Neural cell (in vitro differentiated cells): ENCODE measurements at regions not wholly inside any gene's neighbourhood (a gene's known extent, or its start where the extent isn't known, plus 50 kb on each side); places are given as distances from the start of the nearest gene placed in this dataset.

Source experiments
- H2AFZ ChIP-seq: fragments of 200-600, 300-800 bp; sonication (generic), shearing (Covaris generic); 2 replicates; pipeline ENCODE4 v1.6.0; 2014; ENCODE audit warnings: low read depth, mild to moderate bottlenecking, antibody characterized with exemption, low read length, moderate library complexity
- H3F3A ChIP-seq: fragments of 200-600 bp; shearing (Covaris generic); 2 replicates; pipeline ENCODE4 v1.6.1; 2016; ENCODE audit warnings: mild to moderate bottlenecking, moderate library complexity, mixed read lengths, antibody characterized with exemption, low read length; ENCODE audit not compliant: insufficient read depth, poor library complexity, severe bottlenecking
- H3K27ac ChIP-seq: fragments of 200-600, 300-800 bp; sonication (generic), shearing (Covaris generic); 2 replicates; pipeline ENCODE4 v1.5.1; 2014; ENCODE audit warnings: mild to moderate bottlenecking, low read length, moderate library complexity
- H3K27me3 ChIP-seq: fragments of 300-800, 200-600 bp; sonication (generic), shearing (Covaris generic); 2 replicates; pipeline ENCODE4 v1.6.0; 2014; ENCODE audit warnings: mild to moderate bottlenecking, low read depth, low read length, moderate library complexity; ENCODE audit not compliant: insufficient read depth
- H3K36me3 ChIP-seq: fragments of 300-800, 200-600 bp; sonication (generic), shearing (Covaris generic); 2 replicates; pipeline ENCODE4 v1.5.1; 2014; ENCODE audit warnings: mild to moderate bottlenecking, antibody characterized with exemption, low read length, moderate library complexity; ENCODE audit not compliant: insufficient read depth
- H3K4me2 ChIP-seq: fragments of 300-800, 200-600 bp; sonication (generic), shearing (Covaris generic); 2 replicates; pipeline ENCODE4 v1.6.0; 2014; ENCODE audit warnings: mild to moderate bottlenecking, low read length
- H3K4me3 ChIP-seq: fragments of 300-800, 200-600 bp; sonication (generic), shearing (Covaris generic); 2 replicates; pipeline ENCODE4 v1.5.1; 2014; ENCODE audit warnings: mild to moderate bottlenecking, low read length, moderate library complexity
- H3K79me2 ChIP-seq: fragments of 200-600 bp; shearing (Covaris generic); replicated peaks from 2 replicates; pipeline ENCODE4 v1.6.0; 2014; ENCODE audit warnings: mild to moderate bottlenecking, low read length, moderate library complexity; ENCODE audit not compliant: insufficient read depth
- H3K9ac ChIP-seq: fragments of 300-800, 200-600 bp; sonication (generic), shearing (Covaris generic); 2 replicates; pipeline ENCODE4 v1.6.1; 2016; ENCODE audit warnings: mild to moderate bottlenecking, low read length, mixed read lengths
- H3K9me2 ChIP-seq: fragments of 200-600 bp; shearing (Covaris generic); 2 replicates; pipeline ENCODE4 v1.6.1; 2016; ENCODE audit warnings: mild to moderate bottlenecking, low read length, mixed read lengths; ENCODE audit not compliant: insufficient read depth
- H3K9me3 ChIP-seq: fragments of 200-600, 300-800 bp; sonication (generic), shearing (Covaris generic); 2 replicates; pipeline ENCODE4 v1.6.1; 2016; ENCODE audit warnings: mild to moderate bottlenecking, mixed run types, low read length, moderate library complexity, mixed read lengths
- H4K20me1 ChIP-seq: fragments of 200-600 bp; shearing (Covaris generic); 2 replicates; pipeline ENCODE4 v1.6.1; 2016; ENCODE audit warnings: mild to moderate bottlenecking, mixed run types; ENCODE audit not compliant: insufficient read depth
- CTCF ChIP-seq: fragments of 450-650 bp; IDR thresholded peaks from 2 replicates; pipeline ENCODE4 v1.5.1; 2014; ENCODE audit warnings: antibody characterized with exemption, mild to moderate bottlenecking, moderate library complexity; ENCODE audit not compliant: poor library complexity, severe bottlenecking
- EP300 ChIP-seq: fragments of 450-650 bp; conservative IDR thresholded peaks from 2 replicates; pipeline ENCODE4 v1.6.1; 2014; ENCODE audit warnings: antibody characterized with exemption, mild to moderate bottlenecking, moderate library complexity; ENCODE audit not compliant: poor library complexity, severe bottlenecking
- EZH2 ChIP-seq: fragments of 200-600, 300-800 bp; shearing (Covaris generic), sonication (generic); IDR thresholded peaks from 2 replicates; pipeline ENCODE4 v1.6.1; 2014; ENCODE audit warnings: antibody characterized with exemption, low read length, borderline replicate concordance, mild to moderate bottlenecking; ENCODE audit not compliant: insufficient read depth, poor library complexity, severe bottlenecking
- MXI1 ChIP-seq: fragments of 450-650 bp; conservative IDR thresholded peaks from 2 replicates; pipeline ENCODE4 v1.6.1; 2014; ENCODE audit warnings: antibody characterized with exemption, mild to moderate bottlenecking; ENCODE audit not compliant: poor library complexity, severe bottlenecking
- POLR2AphosphoS5 ChIP-seq: IDR thresholded peaks from 2 replicates; pipeline ENCODE4 v1.6.1; 2012
- RAD21 ChIP-seq: fragments of 450-650 bp; conservative IDR thresholded peaks from 2 replicates; pipeline ENCODE4 v1.6.1; 2014; ENCODE audit warnings: antibody characterized with exemption, mild to moderate bottlenecking, moderate library complexity
- SMC3 ChIP-seq: fragments of 450-650 bp; conservative IDR thresholded peaks from 2 replicates; pipeline ENCODE4 v1.6.1; 2014; ENCODE audit warnings: antibody characterized with exemption, mild to moderate bottlenecking, moderate library complexity; ENCODE audit not compliant: poor library complexity
- TAF1 ChIP-seq: IDR thresholded peaks from 2 replicates; pipeline ENCODE4 v1.6.1; 2012; ENCODE audit warnings: low read depth
- TF ChIP-seq, protein P1 (sequence below): IDR thresholded peaks from 2 replicates; pipeline ENCODE4 v1.6.1; 2012; ENCODE audit warnings: borderline replicate concordance

GRCh38 chr3:164864454-164864853, 213.8 kb downstream of the SI start:
- Histone ChIP-seq H3F3A (no peaks in the 10 kb centered on the region), H3K27me3 (no peaks in the 10 kb centered on the region), H3K27ac (no peak overlapping the region), H3K4me3 (no peak overlapping the region), H3K79me2 (no peaks in the 10 kb centered on the region), H3K36me3 (no peaks in the 10 kb centered on the region), H3K9ac (no peak overlapping the region), H3K9me2 (no peaks in the 10 kb centered on the region), H2AFZ (no peak overlapping the region), H3K4me2 (no peak overlapping the region), H4K20me1 (no peaks in the 10 kb centered on the region), H3K9me3 (no peaks in the 10 kb centered on the region)
- TF ChIP-seq SMC3 (no peak), EZH2 (no peak), CTCF (no peak), EP300 (no peak), TAF1 (no peak), MXI1 (no peak)

DNA sequence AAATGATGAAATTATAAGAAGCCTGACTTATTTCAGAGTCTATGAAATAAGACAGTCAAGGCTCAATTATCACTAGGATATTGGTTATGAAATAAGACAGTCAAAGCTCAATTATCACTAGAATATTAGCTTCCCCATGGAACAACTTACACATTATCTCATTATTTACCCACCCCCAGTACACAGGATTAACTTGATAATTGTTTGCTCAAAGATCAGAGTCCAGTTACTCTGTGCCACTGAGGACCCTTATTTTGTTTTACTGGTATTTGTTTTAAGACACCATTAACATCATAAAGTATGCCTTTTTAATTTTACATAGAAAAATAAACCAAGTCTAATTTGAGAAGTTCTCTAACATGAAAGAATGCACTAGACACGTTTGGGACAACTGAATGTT, 225.4 kb downstream of the SI start:
- no peaks in the 10 kb centered on the region for H3F3A ChIP-seq
- no peaks in the 10 kb centered on the region for H3K9me3 ChIP-seq
- no peaks in the 10 kb centered on the region for H4K20me1 ChIP-seq
- no peak overlapping the region for H3K4me3 ChIP-seq
- no peak overlapping the region for H2AFZ ChIP-seq
- H3K27me3 ChIP-seq, result no peaks in the 10 kb centered on the region
- no peak overlapping the region for H3K9ac ChIP-seq
- H3K79me2 ChIP-seq, result no peaks in the 10 kb centered on the region
- no peak overlapping the region for H3K4me2 ChIP-seq
- no peaks in the 10 kb centered on the region for H3K36me3 ChIP-seq
- H3K27ac ChIP-seq, result no peak overlapping the region
- no peak for TF ChIP-seq EZH2
- no peaks in the 10 kb centered on the region for H3K9me2 ChIP-seq

DNA sequence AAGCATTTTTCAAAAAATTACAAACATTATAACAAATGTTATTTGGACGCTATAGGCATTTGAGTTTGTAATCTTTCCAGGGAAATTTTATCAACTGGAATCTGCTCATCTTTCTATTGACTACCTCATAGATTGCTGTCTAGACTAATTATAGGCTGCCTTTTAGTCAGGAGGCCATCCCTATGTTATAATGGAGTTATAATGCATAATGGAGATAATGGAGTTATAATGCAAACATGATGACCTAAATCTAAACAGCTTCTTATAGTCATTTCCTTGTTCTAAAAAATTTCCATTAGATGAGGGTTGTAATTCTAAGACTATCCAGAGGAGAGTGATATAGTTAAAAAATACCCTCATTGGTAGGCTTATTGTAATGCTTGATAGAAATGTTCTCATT, 226.4 kb downstream of the SI start:
- TF ChIP-seq SMC3 (no peak), CTCF (no peak), TAF1 (no peak), RAD21 (no peak), EP300 (no peak), MXI1 (no peak), EZH2 (no peak), POLR2AphosphoS5 (no peak)
- TF ChIP-seq, protein P1, sequence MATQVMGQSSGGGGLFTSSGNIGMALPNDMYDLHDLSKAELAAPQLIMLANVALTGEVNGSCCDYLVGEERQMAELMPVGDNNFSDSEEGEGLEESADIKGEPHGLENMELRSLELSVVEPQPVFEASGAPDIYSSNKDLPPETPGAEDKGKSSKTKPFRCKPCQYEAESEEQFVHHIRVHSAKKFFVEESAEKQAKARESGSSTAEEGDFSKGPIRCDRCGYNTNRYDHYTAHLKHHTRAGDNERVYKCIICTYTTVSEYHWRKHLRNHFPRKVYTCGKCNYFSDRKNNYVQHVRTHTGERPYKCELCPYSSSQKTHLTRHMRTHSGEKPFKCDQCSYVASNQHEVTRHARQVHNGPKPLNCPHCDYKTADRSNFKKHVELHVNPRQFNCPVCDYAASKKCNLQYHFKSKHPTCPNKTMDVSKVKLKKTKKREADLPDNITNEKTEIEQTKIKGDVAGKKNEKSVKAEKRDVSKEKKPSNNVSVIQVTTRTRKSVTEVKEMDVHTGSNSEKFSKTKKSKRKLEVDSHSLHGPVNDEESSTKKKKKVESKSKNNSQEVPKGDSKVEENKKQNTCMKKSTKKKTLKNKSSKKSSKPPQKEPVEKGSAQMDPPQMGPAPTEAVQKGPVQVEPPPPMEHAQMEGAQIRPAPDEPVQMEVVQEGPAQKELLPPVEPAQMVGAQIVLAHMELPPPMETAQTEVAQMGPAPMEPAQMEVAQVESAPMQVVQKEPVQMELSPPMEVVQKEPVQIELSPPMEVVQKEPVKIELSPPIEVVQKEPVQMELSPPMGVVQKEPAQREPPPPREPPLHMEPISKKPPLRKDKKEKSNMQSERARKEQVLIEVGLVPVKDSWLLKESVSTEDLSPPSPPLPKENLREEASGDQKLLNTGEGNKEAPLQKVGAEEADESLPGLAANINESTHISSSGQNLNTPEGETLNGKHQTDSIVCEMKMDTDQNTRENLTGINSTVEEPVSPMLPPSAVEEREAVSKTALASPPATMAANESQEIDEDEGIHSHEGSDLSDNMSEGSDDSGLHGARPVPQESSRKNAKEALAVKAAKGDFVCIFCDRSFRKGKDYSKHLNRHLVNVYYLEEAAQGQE, result no peak
- Histone ChIP-seq H3K79me2 (no peaks in the 10 kb centered on the region), H4K20me1 (no peaks in the 10 kb centered on the region), H3K4me3 (no peak overlapping the region), H3K9me3 (no peaks in the 10 kb centered on the region), H2AFZ (no peak overlapping the region), H3K9ac (no peak overlapping the region), H3K27ac (no peak overlapping the region), H3K36me3 (no peaks in the 10 kb centered on the region), H3K9me2 (no peaks in the 10 kb centered on the region), H3K27me3 (no peaks in the 10 kb centered on the region), H3K4me2 (no peak overlapping the region), H3F3A (no peaks in the 10 kb centered on the region)
